ENCODE measurements at regions not wholly inside any gene's neighbourhood (a gene's known extent, or its start where the extent isn't known, plus 50 kb on each side); places are given as distances from the start of the nearest gene placed in this dataset.

- FAIRE-seq: no peak
These were observed 67.0 kb upstream of the AMPD3 start for GRCh38 chr11:10388101-10388500.

GRCh38 chr11:10388574-10388973, 66.5 kb upstream of the AMPD3 start:
- FAIRE-seq: no peak

GRCh38 chr11:10390375-10390774, 64.7 kb upstream of the AMPD3 start:
- FAIRE-seq: no peak

- no peak for FAIRE-seq
These were observed 62.7 kb upstream of the AMPD3 start for GRCh38 chr11:10392095-10393079.

- no peak for FAIRE-seq
These were observed 60.6 kb upstream of the AMPD3 start for GRCh38 chr11:10394229-10395101.

GRCh38 chr11:10395166-10395897, 59.7 kb upstream of the AMPD3 start:
- FAIRE-seq: no peak

GRCh38 chr11:10396771-10397170, 58.3 kb upstream of the AMPD3 start:
- FAIRE-seq: no peak

GRCh38 chr11:10397226-10397987, 57.7 kb upstream of the AMPD3 start:
- no peak for FAIRE-seq

GRCh38 chr11:10398525-10398924, 56.5 kb upstream of the AMPD3 start:
- FAIRE-seq: no peak

GRCh38 chr11:10400856-10401255, 54.2 kb upstream of the AMPD3 start:
- no peak for FAIRE-seq

GRCh38 chr11:10401256-10401655, 53.8 kb upstream of the AMPD3 start:
- FAIRE-seq: no peak

- no peak for FAIRE-seq
These were observed 53.2 kb upstream of the AMPD3 start for GRCh38 chr11:10401696-10402392.
